Activated CD4-positive, alpha-beta memory T cell treated with anti-CD3 and anti-CD28 coated beads, Interleukin-2, amount 10 ng/mL, durations not matched to agents 7 days and 5 days (primary cell): ENCODE measurements at regions not wholly inside any gene's neighbourhood (a gene's known extent, or its start where the extent isn't known, plus 50 kb on each side); places are given as distances from the start of the nearest gene placed in this dataset.

Experiments
- CTCF ChIA-PET: fragments of 350-600 bp; sonication (Branson Sonifier 250); formaldehyde crosslinking; loops from one replicate; lab custom pipeline; 2021; ENCODE audit warnings: antibody characterized with exemption, inconsistent platforms; lab: Charles Lee
- POLR2A ChIA-PET: fragments of 350-600 bp; sonication (Branson Sonifier 250); formaldehyde crosslinking; loops from one replicate; lab custom pipeline; 2021; ENCODE audit warnings: antibody characterized with exemption; lab: Charles Lee
- DNase-seq: peaks from one replicate; pipeline ENCODE4 v3.0.0-alpha.2; 2020
- H3K27ac Mint-ChIP-seq: one replicate; pipeline ENCODE4 v1.8.0; 2021; ENCODE audit warnings: mild to moderate bottlenecking, mixed read lengths
- H3K27me3 Mint-ChIP-seq: one replicate; pipeline ENCODE4 v1.8.0; 2021; ENCODE audit warnings: mixed read lengths
- H3K36me3 Mint-ChIP-seq: one replicate; pipeline ENCODE4 v1.8.0; 2021; ENCODE audit warnings: low read depth, mixed read lengths
- H3K4me1 Mint-ChIP-seq: one replicate; pipeline ENCODE4 v1.8.0; 2021; ENCODE audit warnings: mixed read lengths
- H3K4me3 Mint-ChIP-seq: one replicate; pipeline ENCODE4 v1.8.0; 2021; ENCODE audit warnings: mild to moderate bottlenecking, mixed read lengths
- H3K9me3 Mint-ChIP-seq: one replicate; pipeline ENCODE4 v1.8.0; 2021; ENCODE audit warnings: mixed read lengths

DNA sequence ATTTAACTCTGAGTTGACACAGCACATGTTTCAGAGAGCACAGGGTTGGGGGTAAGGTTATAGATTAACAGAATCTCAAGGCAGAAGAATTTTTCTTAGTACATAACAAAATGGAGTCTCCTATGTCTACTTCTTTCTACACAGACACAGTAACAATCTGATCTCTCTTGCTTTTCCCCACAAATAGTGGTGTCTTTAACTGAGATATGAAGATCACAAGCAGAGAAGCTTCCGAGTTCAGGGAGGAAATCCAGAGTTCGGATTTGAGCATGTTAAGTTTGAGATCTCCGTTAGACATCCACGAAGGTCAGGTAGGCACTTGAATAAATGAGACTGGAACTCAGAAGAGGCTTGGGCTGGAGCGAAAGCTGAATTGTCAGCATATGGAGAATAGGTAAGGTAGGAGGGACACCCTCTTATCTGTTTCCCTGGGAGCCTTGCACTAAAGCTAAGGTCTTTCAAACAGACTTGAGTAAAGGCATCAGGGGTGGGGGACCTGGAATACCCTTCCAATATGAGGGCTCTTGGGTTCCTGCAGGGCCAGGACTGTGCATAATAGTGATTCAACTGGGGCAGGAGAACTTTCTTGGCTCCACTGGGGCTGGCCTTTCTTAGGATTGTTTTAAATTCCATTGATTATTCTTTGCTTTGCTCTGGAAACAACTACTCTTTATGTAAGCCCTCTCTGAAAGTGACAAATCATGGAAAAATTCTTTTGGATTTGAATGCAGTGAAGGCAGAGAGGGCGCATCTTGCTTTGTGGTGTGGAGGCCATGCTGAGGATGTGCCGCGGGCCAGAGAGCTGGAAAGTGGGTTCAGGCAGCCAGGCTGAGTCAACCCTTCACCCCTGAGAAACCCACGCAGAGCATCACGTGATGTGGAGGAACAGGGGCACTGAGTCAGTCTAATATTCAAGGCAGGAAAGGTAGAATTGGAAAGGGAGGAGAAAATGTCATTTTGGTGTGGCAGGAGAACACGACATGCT is 62.7 kb upstream of the AMPD3 start:
- POLR2A ChIA-PET: no interaction called here
- H3K4me3 Mint-ChIP-seq: no peak overlapping the region
- no peaks in the 10 kb centered on the region for H3K9me3 Mint-ChIP-seq
- CTCF ChIA-PET: interaction anchor here (1.6 kb wide), 1 partner anchor 67 kb away, joined by 3 read pairs; no protein-coding TSS in a partner anchor
- DNase-seq: no peak
- H3K27me3 Mint-ChIP-seq: peaks cover 35% of the 10 kb centered on the region
- no peaks in the 10 kb centered on the region for H3K4me1 Mint-ChIP-seq
- H3K27ac Mint-ChIP-seq: no peak overlapping the region
- no peaks in the 10 kb centered on the region for H3K36me3 Mint-ChIP-seq

DNA sequence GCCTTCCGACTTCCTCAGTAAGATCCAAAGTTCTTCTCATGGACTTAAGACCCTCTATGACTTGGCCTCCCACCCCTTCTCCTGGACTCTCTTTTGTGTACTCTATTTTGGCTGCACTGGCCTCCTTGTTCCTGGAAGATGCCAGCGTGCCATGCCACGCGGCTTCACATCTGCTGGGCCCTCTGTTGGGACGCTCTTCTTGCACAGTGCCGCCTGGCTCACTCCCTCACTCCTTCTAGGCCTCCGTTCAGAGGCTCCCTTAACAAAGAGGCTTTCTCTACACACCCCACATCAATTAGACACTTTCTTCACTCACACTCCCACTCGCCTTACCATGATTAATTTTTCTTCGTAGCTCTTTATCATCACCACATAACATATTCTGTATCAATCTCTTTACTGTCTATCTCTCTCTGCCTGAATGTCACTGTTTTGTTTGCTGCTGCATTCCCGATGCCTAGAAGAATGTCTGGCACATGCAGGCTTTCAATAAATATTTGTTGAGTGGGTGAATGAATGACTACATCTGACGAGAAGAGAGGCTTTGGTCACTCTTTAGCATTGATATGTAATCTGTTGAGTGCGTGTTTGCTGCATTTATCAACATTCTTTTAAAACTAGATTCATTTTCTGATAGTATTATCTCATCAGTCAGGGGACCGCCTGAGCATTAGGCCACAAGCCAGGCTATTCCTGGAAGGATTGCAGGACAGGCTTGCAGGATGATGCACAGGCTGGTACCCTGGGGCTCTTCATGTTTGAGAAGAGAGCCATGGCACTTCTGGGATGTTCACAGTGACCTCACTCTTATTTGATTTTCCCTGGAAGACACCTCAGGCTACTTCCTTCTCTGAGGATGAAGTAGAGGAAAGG is 60.6 kb upstream of the AMPD3 start:
- H3K36me3 Mint-ChIP-seq: no peaks in the 10 kb centered on the region
- H3K27me3 Mint-ChIP-seq: peaks cover 35% of the 10 kb centered on the region
- H3K9me3 Mint-ChIP-seq: no peaks in the 10 kb centered on the region
- H3K27ac Mint-ChIP-seq: no peak overlapping the region
- POLR2A ChIA-PET: no interaction called here
- CTCF ChIA-PET: no interaction called here
- H3K4me3 Mint-ChIP-seq: no peak overlapping the region
- DNase-seq: no peak
- no peaks in the 10 kb centered on the region for H3K4me1 Mint-ChIP-seq

DNA sequence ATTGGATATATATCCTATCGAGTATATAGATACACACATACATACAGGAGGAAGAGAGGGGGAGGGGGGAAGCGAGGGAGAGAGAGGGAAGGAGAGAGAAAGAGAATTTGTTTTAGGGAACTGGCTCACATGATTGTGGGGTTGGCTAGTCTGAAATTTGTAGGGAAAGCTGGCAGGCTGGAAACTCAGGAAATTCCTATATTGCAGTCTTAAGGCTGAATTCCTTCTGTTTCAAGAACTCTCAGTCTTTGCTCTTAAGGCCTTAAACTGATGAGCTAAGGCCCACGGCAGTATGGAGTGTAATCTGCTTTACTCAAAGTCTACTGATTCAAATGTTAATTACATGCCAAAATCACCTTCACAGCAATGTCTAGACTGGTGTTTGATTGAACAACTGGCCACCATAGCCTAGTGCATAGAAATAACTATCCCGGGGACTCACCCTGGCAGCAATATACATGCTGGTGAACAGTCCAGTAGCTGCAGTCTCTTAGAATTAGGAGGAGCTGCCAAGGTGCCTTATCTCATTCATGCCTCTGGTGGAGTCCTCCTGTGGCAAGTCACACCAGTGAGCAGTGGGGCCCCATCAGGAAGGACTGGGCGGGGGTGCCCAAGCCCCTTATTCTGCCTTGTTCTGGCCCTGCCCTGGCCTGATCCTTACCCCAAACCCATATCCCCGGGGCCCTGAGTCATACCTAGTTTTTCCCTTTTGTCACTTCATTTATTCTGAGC is 59.7 kb upstream of the AMPD3 start:
- H3K27ac Mint-ChIP-seq: no peak overlapping the region
- CTCF ChIA-PET: interaction anchor here (1.5 kb wide), 1 partner anchor 11 kb away, joined by 6 read pairs; no protein-coding TSS in a partner anchor
- H3K4me1 Mint-ChIP-seq: peaks cover 4% of the 10 kb centered on the region
- DNase-seq: no peak
- H3K9me3 Mint-ChIP-seq: no peaks in the 10 kb centered on the region
- peaks cover 29% of the 10 kb centered on the region for H3K27me3 Mint-ChIP-seq
- POLR2A ChIA-PET: no interaction called here
- H3K36me3 Mint-ChIP-seq: no peaks in the 10 kb centered on the region
- no peak overlapping the region for H3K4me3 Mint-ChIP-seq

DNA sequence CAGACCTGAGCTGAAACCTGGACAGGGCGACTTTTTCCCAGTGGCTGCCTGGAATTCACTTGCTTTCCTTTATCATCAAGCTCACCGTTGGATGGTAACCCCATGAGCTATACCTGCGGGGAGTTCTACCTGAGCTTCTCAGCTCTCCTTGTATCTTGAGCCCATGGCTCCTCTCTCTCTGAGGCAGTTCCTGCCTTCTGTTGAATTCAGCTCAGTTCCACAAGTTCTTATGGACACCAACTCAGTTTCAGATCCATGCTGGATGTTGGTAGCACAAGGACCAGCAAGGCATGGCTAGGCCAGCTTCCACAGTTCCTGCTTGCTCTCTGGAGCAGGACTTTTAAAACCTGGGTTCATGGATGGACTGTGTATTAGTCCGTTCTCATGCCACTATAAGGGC is 58.3 kb upstream of the AMPD3 start:
- POLR2A ChIA-PET: no interaction called here
- H3K27me3 Mint-ChIP-seq: peaks cover 20% of the 10 kb centered on the region
- no peaks in the 10 kb centered on the region for H3K9me3 Mint-ChIP-seq
- no peak for DNase-seq
- no peak overlapping the region for H3K4me3 Mint-ChIP-seq
- CTCF ChIA-PET: interaction anchor here (0.5 to 1.5 kb wide), 3 partner anchors 9 to 1798 kb away, joined by 3 to 6 read pairs (median 3); no protein-coding TSS in a partner anchor
- H3K36me3 Mint-ChIP-seq: no peaks in the 10 kb centered on the region
- peaks cover 16% of the 10 kb centered on the region for H3K4me1 Mint-ChIP-seq
- H3K27ac Mint-ChIP-seq: no peak overlapping the region

DNA sequence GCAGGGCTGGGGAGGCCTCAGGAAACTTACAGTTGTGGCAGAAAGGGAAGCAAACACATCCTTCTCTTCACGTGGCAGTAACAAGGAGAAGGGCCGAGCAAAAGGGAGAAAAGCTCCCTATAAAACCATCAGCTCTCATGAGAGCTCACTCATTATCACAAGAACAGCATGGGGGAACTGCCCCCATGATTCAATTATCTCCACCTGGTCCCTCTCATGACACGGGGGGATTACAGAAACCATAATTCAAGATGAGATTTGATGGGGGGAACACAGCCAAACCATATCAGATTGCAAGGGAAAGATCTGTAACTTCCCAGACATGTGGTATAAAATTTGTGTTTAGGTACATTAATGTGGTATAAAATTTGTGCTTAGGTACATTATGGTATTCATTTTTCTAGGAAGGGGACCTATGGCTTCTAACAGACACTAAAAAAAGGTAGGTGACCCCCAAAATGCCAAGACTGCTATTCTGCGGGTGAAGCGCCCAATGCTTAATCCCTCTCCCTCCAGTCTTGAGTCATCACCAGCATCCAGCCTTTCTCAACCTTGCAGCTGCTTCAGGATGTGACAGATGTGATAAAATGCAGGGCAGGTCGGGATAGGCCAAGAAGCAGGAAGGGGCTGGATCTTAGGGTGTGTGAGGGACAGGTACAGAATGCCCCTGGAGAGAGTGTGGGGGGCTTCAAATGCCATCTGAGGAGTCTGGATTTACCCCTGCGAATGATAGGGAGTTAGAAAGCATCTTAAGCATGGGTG is 57.7 kb upstream of the AMPD3 start:
- peaks cover 16% of the 10 kb centered on the region for H3K4me1 Mint-ChIP-seq
- no peak for DNase-seq
- no peaks in the 10 kb centered on the region for H3K36me3 Mint-ChIP-seq
- peaks cover 16% of the 10 kb centered on the region for H3K27me3 Mint-ChIP-seq
- H3K4me3 Mint-ChIP-seq: no peak overlapping the region
- ChIA-PET POLR2A (no interaction called here), CTCF (interaction anchor here (1.2 kb wide), 1 partner anchor 9 kb away, joined by 3 read pairs; no protein-coding TSS in a partner anchor)
- no peak overlapping the region for H3K27ac Mint-ChIP-seq
- no peaks in the 10 kb centered on the region for H3K9me3 Mint-ChIP-seq

DNA sequence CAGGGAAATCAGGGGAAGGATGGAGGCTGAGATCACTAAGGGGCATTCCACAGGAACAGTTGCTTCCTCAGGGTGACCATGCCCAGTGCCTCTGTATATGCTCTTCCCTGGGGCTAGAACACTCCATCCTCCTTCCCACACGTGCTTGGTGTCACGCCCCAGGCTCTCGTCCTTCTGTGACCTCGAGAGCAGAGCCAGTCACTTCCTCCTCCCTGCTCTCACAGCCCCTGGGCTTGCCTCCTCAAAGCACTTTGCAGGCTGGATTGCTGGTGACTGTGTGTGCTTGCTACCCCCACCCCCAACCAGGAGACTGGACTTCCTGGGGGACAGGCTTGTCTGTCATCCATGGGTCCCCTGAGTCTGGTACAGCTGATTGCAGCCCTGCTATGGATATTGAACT is 56.5 kb upstream of the AMPD3 start:
- peaks cover 16% of the 10 kb centered on the region for H3K4me1 Mint-ChIP-seq
- ChIA-PET CTCF (no interaction called here), POLR2A (no interaction called here)

DNA sequence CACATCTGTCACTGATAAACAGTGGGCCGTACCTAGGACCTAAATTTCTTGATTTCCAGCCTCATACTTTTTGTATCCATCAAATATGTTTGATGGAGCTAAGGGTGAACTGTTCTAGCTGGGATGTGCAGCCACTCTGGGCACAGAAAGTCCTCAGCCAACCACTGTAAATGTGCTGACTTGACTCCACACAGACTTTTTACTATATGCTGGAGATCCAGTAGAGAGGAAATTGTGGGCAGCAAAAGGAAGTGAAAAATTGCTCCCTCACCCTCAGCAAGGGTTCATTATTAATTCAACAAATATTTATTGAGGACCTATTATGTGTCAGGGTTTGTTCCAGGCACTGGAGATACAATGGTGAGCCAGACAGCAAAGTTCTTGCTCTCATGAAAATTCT is 54.2 kb upstream of the AMPD3 start:
- Mint-ChIP-seq H3K9me3 (no peaks in the 10 kb centered on the region), H3K4me3 (no peak overlapping the region), H3K4me1 (peaks cover 18% of the 10 kb centered on the region), H3K27me3 (peaks cover 4% of the 10 kb centered on the region), H3K27ac (no peak overlapping the region), H3K36me3 (no peaks in the 10 kb centered on the region)
- ChIA-PET CTCF (no interaction called here), POLR2A (no interaction called here)
- no peak for DNase-seq

More for the DNA sequence above, 56.5 kb upstream of the AMPD3 start:
- DNase-seq: no peak
- peaks cover 11% of the 10 kb centered on the region for H3K27me3 Mint-ChIP-seq
- no peak overlapping the region for H3K27ac Mint-ChIP-seq
- H3K4me3 Mint-ChIP-seq: no peak overlapping the region
- H3K36me3 Mint-ChIP-seq: no peaks in the 10 kb centered on the region
- H3K9me3 Mint-ChIP-seq: no peaks in the 10 kb centered on the region

DNA sequence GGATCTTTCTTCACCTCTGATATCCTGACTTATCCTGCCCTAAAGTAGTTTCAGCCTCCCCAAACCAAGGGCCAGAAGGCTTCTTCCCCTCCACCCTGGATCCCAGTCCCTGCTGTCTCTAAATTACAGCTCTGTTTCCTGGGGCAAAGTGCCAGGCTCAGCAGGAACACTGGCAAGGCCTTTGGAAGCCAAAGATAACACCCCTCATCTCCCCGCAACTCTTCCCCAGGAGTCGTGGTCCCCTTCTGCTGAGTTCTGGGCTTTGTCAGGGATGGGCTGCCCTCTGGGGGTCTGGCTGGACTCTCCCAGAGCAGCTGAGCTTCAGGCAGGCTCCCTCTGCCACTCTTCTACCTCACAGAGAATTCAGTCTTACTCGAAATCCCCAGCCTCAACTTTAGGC is 53.8 kb upstream of the AMPD3 start:
- peaks cover 22% of the 10 kb centered on the region for H3K4me1 Mint-ChIP-seq
- DNase-seq: no peak
- ChIA-PET POLR2A (no interaction called here), CTCF (no interaction called here)
- no peaks in the 10 kb centered on the region for H3K36me3 Mint-ChIP-seq
- H3K27ac Mint-ChIP-seq: no peak overlapping the region
- H3K4me3 Mint-ChIP-seq: no peak overlapping the region
- peaks cover 2% of the 10 kb centered on the region for H3K27me3 Mint-ChIP-seq
- H3K9me3 Mint-ChIP-seq: no peaks in the 10 kb centered on the region

DNA sequence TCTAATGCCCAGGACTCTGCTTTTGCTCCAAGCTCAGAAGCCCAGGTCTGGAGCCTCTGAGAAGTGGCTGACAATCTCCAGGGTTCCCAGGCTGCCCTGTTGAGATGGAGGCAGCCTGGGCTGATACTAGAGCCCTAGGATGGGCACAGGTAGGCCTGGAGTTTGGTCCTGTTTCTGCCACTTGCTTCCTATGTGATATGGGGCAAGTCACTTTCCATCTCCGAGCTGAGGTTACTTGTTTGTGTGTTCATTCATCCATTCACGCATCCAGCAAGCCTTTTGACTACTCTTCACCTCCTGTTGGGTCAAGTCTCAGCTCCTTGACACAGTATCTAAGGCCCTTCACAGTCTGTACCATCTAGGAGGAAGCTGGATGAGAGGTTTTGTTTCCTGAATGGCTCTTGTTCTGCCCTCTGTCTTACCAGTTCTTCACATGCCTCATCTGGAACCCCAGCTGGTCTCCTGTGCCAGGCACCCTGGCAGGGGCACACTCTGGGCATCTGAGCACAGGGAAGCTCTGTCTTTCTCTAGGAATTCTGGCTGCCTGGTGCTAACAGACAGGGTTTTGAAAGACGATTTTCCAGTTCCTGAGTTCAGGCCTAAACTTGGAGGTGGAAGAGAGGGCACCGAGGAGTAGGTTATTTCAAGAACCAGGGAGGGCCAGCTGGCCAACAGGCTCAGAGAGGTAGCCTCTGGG is 53.2 kb upstream of the AMPD3 start:
- no peak overlapping the region for H3K4me3 Mint-ChIP-seq
- no peaks in the 10 kb centered on the region for H3K9me3 Mint-ChIP-seq
- CTCF ChIA-PET: interaction anchor here (1.3 to 1.7 kb wide), 3 partner anchors 12 to 256 kb away, joined by 3 to 10 read pairs (median 5); no protein-coding TSS in a partner anchor
- H3K27me3 Mint-ChIP-seq: peaks cover 2% of the 10 kb centered on the region
- H3K27ac Mint-ChIP-seq: no peak overlapping the region
- H3K4me1 Mint-ChIP-seq: peaks cover 22% of the 10 kb centered on the region
- no peak for DNase-seq
- POLR2A ChIA-PET: interaction anchor here (0.7 to 1.2 kb wide), 3 partner anchors 11 to 52 kb away, joined by 3 to 5 read pairs (median 4); no protein-coding TSS in a partner anchor
- no peaks in the 10 kb centered on the region for H3K36me3 Mint-ChIP-seq
